IPS DF 4.7 (cell line): ENCODE measurements at regions not wholly inside any gene's neighbourhood (a gene's known extent, or its start where the extent isn't known, plus 50 kb on each side); places are given as distances from the start of the nearest gene placed in this dataset.

Source experiments
- DNase-seq: peaks from one replicate; pipeline ENCODE4 v3.0.0-alpha.2; 2013; ENCODE audit warnings: low spot score; ENCODE audit errors: extremely low read depth

- DNase-seq: no peak
These were observed 96.8 kb upstream of the NLGN4X start for GRCh38 chrX:6325437-6325836.

DNA sequence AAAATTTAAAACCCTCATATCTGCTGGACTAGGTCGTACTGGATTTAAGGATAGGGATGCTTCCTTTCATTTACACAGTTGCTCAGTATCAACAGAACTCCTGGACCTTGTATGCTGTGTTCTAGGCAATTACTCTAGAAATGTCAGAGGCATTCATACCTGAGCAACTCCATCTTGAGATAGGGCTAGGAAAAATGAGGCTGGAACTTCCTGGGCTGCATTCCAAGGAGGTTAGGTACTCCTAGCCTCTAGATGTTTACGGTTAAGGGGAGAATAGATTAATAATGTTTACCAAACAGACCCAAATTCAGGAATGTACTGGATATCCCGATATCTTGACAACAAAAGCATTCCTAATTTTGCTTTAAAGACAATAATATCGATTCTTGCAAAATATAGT, 84.7 kb upstream of the NLGN4X start:
- DNase-seq: no peak

GRCh38 chrX:6311540-6311939, 82.9 kb upstream of the NLGN4X start:
- DNase-seq: no peak

- DNase-seq: peak; percentile 3
These were observed 78.5 kb upstream of the NLGN4X start for GRCh38 chrX:6307156-6307555.

GRCh38 chrX:6299724-6300123, 71.1 kb upstream of the NLGN4X start:
- no peak for DNase-seq

DNA sequence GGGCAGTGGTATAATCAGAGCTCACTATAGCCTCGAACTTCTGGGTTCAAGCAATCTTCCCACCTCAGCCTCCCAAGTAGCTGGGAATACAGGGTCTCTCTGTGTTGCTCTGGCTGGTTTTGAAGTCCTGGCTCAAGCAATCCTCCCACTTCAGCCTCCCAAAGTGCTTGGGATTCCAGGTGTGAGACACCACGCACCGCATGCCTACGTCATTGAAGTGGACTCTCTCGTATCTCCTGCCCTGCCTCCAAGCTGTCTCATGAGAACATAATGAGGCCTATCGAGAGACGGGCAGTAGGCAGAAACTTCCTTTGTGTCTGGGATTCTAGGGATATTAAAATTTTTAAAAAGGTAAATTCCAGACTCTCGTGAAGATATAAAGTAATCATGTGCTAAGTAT, 65.0 kb upstream of the NLGN4X start:
- DNase-seq: no peak

DNA sequence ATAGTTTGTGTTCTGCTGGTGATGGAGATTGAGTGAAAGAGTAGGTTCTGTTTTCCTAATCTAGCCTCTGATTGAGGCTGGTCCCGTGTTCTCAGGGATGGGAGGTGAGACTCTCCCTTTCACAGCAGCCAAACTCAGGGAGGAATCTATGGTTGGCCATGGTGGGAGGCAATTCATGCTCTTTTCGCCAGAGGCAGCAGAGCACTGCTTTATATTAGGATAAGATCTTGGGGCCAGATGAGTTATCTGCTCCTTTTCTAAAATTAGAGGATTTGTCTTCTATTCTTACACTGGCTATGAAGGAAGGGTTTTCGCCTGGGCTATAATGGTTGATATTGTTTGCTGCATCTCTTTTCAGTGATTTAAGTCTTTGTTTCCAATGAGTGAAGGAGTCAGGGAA, 63.9 kb upstream of the NLGN4X start:
- DNase-seq: no peak

GRCh38 chrX:6291444-6291843, 62.8 kb upstream of the NLGN4X start:
- no peak for DNase-seq

- no peak for DNase-seq
These were observed 55.2 kb upstream of the NLGN4X start for GRCh38 chrX:6283826-6284225.

- no peak for DNase-seq
These were observed 50.7 kb upstream of the NLGN4X start for GRCh38 chrX:6279277-6279909.
